Mucosa of rectum (tissue), 2 donors: ENCODE measurements at regions not wholly inside any gene's neighbourhood (a gene's known extent, or its start where the extent isn't known, plus 50 kb on each side); places are given as distances from the start of the nearest gene placed in this dataset.
"Not testable (repeated sequence)": the region's sequence is repeated elsewhere in the genome, so short reads cannot be mapped to it uniquely, and the experiment has no call there.

ENCODE experiments used
- H3K27ac ChIP-seq, 2 donors: one replicate each; pipeline ENCODE4 v1.7.0; 2013; ENCODE audit warnings: inconsistent platforms in 2 of 2, low read depth in 2 of 2, low read length in 2 of 2
- H3K27me3 ChIP-seq, 2 donors: one replicate each; pipeline ENCODE4 v1.7.0; 2013; ENCODE audit warnings: low read length in 2 of 2; ENCODE audit not compliant: control insufficient read depth in 2 of 2, insufficient read depth in 2 of 2
- H3K36me3 ChIP-seq, 2 donors: one replicate each; pipeline ENCODE4 v1.7.0; 2013; ENCODE audit warnings: low read length in 2 of 2; ENCODE audit not compliant: control insufficient read depth in 2 of 2, insufficient read depth in 2 of 2
- H3K4me1 ChIP-seq, 2 donors: one replicate each; pipeline ENCODE4 v1.7.0; 2013; ENCODE audit warnings: low read length in 2 of 2, mild to moderate bottlenecking in 1 of 2; ENCODE audit not compliant: control insufficient read depth in 2 of 2, insufficient read depth in 2 of 2
- H3K4me3 ChIP-seq, 2 donors: one replicate each; pipeline ENCODE4 v1.7.0; 2013; ENCODE audit warnings: low read length in 2 of 2
- H3K9ac ChIP-seq, 2 donors: one replicate each; pipeline ENCODE4 v1.7.0; 2013; ENCODE audit warnings: low read length in 2 of 2, low read depth in 1 of 2, mild to moderate bottlenecking in 1 of 2
- H3K9me3 ChIP-seq, 2 donors: one replicate each; pipeline ENCODE4 v1.7.0; 2013; ENCODE audit warnings: low read length in 2 of 2; ENCODE audit not compliant: control insufficient read depth in 2 of 2
- donor health status: healthy.
- donor health status: Normal muscosa, but diverticular disease.

GRCh38 chr7:81165070-81165469 lies 246.2 kb upstream of the SEMA3C start:
- no peak overlapping the region for H3K4me3 ChIP-seq
- H3K9ac ChIP-seq = no peak overlapping the region
- no peaks in the 10 kb centered on the region for H3K4me1 ChIP-seq
- H3K27me3 ChIP-seq = no peaks in the 10 kb centered on the region
- no peaks in the 10 kb centered on the region for H3K9me3 ChIP-seq
- no peak overlapping the region for H3K27ac ChIP-seq
- no peaks in the 10 kb centered on the region for H3K36me3 ChIP-seq

DNA sequence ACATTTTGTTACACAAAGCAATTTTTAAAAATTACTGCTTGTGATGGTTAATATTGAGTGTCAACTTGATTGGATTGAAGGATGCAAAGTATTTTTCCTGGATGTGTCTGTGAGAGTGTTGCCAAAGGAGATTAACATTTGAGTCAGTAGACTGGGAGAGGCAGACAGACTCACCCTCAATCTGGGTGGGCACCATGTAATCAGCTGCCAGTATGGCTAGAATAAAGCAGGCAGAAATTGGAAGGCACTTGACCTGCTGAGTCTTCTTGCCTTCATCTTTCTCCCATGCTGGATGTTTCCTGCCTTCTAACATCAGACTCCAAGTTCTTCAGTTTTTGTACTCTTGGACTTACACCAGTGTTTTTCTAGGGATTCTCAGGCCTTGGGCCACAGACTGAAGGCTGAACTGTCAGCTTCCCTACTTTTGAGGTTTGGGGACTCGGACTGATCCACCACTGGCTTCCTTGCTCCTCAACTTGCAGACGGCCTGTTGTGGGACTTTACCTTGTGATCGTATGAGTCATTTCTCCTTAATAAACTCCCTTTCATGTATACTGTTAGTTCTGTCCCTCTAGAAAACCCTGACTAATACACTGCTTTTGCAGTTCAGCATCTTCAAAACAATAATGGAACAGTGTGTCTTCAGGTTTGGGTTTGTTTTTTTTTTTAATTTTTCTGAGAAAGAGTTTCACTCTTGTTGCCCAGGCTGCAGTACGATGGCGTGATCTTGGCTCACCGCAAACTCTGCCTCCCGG lies 244.1 kb upstream of the SEMA3C start:
- no peak overlapping the region for H3K9ac ChIP-seq
- no peaks in the 10 kb centered on the region for H3K36me3 ChIP-seq
- H3K4me3 ChIP-seq = no peak overlapping the region
- H3K27me3 ChIP-seq = no peaks in the 10 kb centered on the region
- no peaks in the 10 kb centered on the region for H3K9me3 ChIP-seq
- no peaks in the 10 kb centered on the region for H3K4me1 ChIP-seq
- H3K27ac ChIP-seq = no peak overlapping the region

GRCh38 chr7:81162234-81162633 lies 243.4 kb upstream of the SEMA3C start:
- no peaks in the 10 kb centered on the region for H3K36me3 ChIP-seq
- no peak overlapping the region for H3K4me3 ChIP-seq
- no peak overlapping the region for H3K27ac ChIP-seq
- no peaks in the 10 kb centered on the region for H3K9me3 ChIP-seq
- no peak overlapping the region for H3K9ac ChIP-seq
- no peaks in the 10 kb centered on the region for H3K27me3 ChIP-seq
- no peaks in the 10 kb centered on the region for H3K4me1 ChIP-seq

DNA sequence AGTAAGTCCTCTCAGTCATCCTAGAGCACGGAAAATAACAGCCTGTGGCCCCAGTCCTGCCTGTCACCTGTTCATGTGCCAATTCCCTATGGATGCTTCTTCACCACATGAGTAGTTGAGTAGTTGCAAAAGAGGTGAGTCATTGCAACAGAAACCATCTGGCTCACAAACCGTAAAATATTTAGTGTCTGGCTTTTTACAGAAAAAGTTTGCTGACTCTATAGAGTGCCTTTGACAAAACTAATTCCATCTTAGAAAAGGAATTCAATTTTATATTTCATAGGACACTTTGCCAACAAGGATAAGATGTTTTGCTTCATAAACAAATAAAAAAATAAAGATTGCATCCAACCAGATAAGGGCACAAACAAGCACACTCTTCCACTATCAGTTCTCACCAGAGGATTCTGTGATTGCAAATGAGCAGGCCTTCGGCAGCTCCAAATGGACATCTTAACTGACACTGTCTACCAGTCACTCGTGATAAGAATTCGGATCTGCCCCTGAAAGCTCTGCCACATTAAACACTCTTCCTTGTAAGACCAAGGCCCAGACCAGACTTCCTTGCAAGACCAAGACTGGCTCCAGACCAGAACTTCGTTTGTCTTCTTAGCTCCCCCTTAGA lies 242.7 kb upstream of the SEMA3C start:
- no peak overlapping the region for H3K9ac ChIP-seq
- H3K4me1 ChIP-seq = no peaks in the 10 kb centered on the region
- H3K4me3 ChIP-seq = no peak overlapping the region
- no peaks in the 10 kb centered on the region for H3K36me3 ChIP-seq
- H3K27ac ChIP-seq = no peak overlapping the region
- H3K27me3 ChIP-seq = no peaks in the 10 kb centered on the region
- no peaks in the 10 kb centered on the region for H3K9me3 ChIP-seq

DNA sequence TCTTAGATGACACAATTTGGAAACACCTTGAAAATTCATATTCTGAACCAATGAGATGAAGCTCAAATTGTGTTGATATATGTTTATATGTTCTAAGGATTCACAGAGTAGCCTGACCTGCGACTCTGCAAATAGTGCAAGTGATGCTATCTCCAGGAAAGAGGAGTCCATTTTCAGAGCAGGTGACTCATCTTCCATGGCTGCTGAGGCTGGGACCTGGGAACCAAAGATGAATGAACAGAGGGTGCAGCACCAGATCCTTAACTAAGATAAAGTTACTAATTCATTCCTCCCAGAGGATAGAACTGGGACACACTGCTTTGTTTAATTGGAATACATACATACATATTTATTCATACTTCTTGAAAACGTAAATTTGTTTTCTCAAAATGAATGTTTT lies 240.6 kb upstream of the SEMA3C start:
- Histone ChIP-seq H3K9ac (no peak overlapping the region), H3K4me1 (peaks cover 3 to 9% of the 10 kb centered on the region in 2 donors), H3K27ac (no peak overlapping the region), H3K9me3 (no peaks in the 10 kb centered on the region), H3K27me3 (no peaks in the 10 kb centered on the region), H3K36me3 (no peaks in the 10 kb centered on the region), H3K4me3 (no peak overlapping the region)

DNA sequence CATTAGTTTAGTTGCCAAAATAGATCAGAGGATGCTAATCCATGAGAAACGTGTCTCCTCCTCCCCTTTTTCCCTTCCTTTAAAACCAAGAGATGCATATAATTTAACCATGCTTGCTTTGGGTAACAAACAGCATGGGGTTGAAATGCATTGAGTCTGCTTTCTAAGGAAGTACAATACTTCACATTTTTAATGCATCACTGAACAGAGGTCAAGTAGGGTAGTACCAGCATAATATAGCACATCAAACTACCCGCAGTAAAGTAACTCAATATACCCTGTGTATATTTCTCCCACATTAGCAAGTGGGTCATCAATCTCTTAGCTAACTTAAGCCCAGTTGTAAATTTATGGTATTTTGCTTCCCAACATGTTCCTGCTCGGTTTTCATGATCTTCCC lies 239.3 kb upstream of the SEMA3C start:
- Histone ChIP-seq H3K4me3 (no peak overlapping the region), H3K27me3 (no peaks in the 10 kb centered on the region), H3K27ac (no peak overlapping the region), H3K36me3 (no peaks in the 10 kb centered on the region), H3K9ac (no peak overlapping the region), H3K4me1 (peaks cover 3 to 9% of the 10 kb centered on the region in 2 donors), H3K9me3 (no peaks in the 10 kb centered on the region)

DNA sequence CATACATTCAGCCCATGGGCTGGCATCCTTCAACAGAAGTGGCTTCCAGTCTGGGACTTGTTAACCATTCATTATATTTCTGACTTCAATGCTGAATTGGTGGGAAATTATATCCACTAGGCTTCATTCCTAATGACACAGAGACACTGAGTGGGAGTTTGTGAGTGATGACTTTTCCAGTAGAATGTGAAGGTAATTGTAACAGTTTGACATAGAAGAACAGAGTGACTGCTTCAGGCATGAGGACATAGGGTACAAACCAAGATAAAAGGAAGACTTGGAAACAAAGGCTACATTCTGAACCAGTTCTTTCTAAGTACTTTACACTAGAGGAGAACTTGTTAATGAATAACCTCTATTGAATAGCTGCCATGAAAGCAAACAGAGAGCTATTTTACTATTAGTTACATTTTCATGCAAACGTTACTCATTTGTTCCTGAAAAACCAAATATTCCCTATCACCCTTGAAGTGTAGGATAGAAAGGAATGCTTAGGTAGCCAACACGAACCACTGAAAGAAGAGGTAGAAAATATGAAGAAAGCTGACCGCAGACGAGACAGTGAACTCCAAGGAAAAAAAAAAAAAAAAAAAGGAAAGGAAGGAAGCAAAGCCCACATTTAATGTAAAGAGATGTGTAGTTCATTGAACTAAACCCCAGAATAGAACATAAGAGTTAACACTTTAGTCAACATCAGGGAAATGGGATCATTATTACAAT lies 237.0 kb upstream of the SEMA3C start:
- Histone ChIP-seq H3K4me1 (peaks cover 3 to 9% of the 10 kb centered on the region in 2 donors), H3K9me3 (no peaks in the 10 kb centered on the region), H3K27ac (peak overlapping the region in 1 of 2 donors; percentile 48), H3K9ac (no peak overlapping the region), H3K27me3 (no peaks in the 10 kb centered on the region), H3K4me3 (peak overlapping the region; percentile 36 to 57), H3K36me3 (no peaks in the 10 kb centered on the region)

- no peaks in the 10 kb centered on the region for H3K27me3 ChIP-seq
- H3K4me1 ChIP-seq = peaks cover 3 to 9% of the 10 kb centered on the region in 2 donors
- no peak overlapping the region for H3K9ac ChIP-seq
- no peak overlapping the region for H3K4me3 ChIP-seq
- no peaks in the 10 kb centered on the region for H3K9me3 ChIP-seq
- H3K27ac ChIP-seq = no peak overlapping the region
- no peaks in the 10 kb centered on the region for H3K36me3 ChIP-seq
Measured at GRCh38 chr7:81154565-81154964, 235.7 kb upstream of the SEMA3C start.

DNA sequence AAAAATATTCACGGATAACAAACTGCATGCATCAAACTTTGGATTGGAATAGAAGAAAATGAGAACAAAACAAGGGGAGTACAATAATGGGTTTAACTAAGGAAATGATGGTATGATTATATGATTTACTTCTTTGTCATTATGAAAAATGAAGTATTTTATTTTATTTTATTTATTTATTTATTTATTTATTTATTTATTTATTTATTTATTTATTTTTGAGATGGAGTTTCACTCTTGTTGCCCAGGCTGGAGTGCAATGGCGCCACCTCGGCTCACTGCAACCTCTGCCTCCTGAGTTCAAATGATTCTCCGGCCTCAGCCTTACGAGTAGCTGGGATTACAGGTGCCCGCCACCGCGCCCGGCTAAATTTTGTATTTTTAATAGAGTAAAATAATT lies 234.1 kb upstream of the SEMA3C start:
- not testable (repeated sequence) for H3K36me3 ChIP-seq, H3K9ac ChIP-seq

GRCh38 chr7:81150951-81151361 lies 232.1 kb upstream of the SEMA3C start:
- no peaks in the 10 kb centered on the region for H3K27me3 ChIP-seq
- H3K4me3 ChIP-seq = no peak overlapping the region
- H3K9ac ChIP-seq = no peak overlapping the region
- H3K27ac ChIP-seq = no peak overlapping the region
- no peaks in the 10 kb centered on the region for H3K9me3 ChIP-seq
- no peaks in the 10 kb centered on the region for H3K36me3 ChIP-seq
- H3K4me1 ChIP-seq = peaks cover 3 to 9% of the 10 kb centered on the region in 2 donors

More for the DNA sequence above, 234.1 kb upstream of the SEMA3C start:
- H3K9me3 ChIP-seq, H3K4me1 ChIP-seq, H3K4me3 ChIP-seq, H3K27ac ChIP-seq, H3K27me3 ChIP-seq: not testable (repeated sequence)
